CD8-positive, alpha-beta memory T cell (primary cell): ENCODE measurements at regions not wholly inside any gene's neighbourhood (a gene's known extent, or its start where the extent isn't known, plus 50 kb on each side); places are given as distances from the start of the nearest gene placed in this dataset.

Experiments
- CTCF ChIA-PET: fragments of 350-600 bp; sonication (Branson Sonifier 250); formaldehyde crosslinking; loops from one replicate; lab custom pipeline; 2021; ENCODE audit warnings: antibody characterized with exemption; lab: Charles Lee
- POLR2A ChIA-PET: fragments of 350-600 bp; sonication (Branson Sonifier 250); formaldehyde crosslinking; loops from one replicate; lab custom pipeline; 2021; ENCODE audit warnings: antibody characterized with exemption; lab: Charles Lee
- DNase-seq, 5 donors: peaks; one replicate each; pipeline versions ENCODE4 v3.0.0 to v3.0.0-alpha.2; 2020 to 2022; ENCODE audit warnings: mixed read lengths in 1 of 5
- H3K27ac ChIP-seq: one replicate; pipeline ENCODE4 v1.7.0; 2013; ENCODE audit warnings: low read depth, mild to moderate bottlenecking, low read length, moderate library complexity
- H3K27me3 ChIP-seq: 2 replicates; pipeline ENCODE4 v1.7.0; 2013; ENCODE audit warnings: low read length, mild to moderate bottlenecking; ENCODE audit not compliant: insufficient read depth, poor library complexity, severe bottlenecking
- H3K36me3 ChIP-seq: 2 replicates; pipeline ENCODE4 v1.7.0; 2013; ENCODE audit warnings: mild to moderate bottlenecking, low read length, moderate library complexity; ENCODE audit not compliant: insufficient read depth
- H3K4me1 ChIP-seq: 2 replicates; pipeline ENCODE4 v1.7.0; 2013; ENCODE audit warnings: mild to moderate bottlenecking, low read length, moderate library complexity; ENCODE audit not compliant: insufficient read depth
- H3K4me3 ChIP-seq: 2 replicates; pipeline ENCODE4 v1.7.0; 2013; ENCODE audit warnings: mild to moderate bottlenecking, low read length
- H3K9me3 ChIP-seq: 2 replicates; pipeline ENCODE4 v1.7.0; 2013; ENCODE audit warnings: mild to moderate bottlenecking, low read length
- H3K27ac Mint-ChIP-seq, 8 donors: one replicate each; pipeline ENCODE4 v1.8.0; 2020 to 2021; ENCODE audit warnings: mixed read lengths in 8 of 8, mild to moderate bottlenecking in 6 of 8, inconsistent platforms in 3 of 8, moderate library complexity in 3 of 8
- H3K27me3 Mint-ChIP-seq, 2 donors: one replicate each; pipeline ENCODE4 v1.8.0; 2020 to 2021; ENCODE audit warnings: mixed read lengths in 2 of 2, mild to moderate bottlenecking in 1 of 2, moderate library complexity in 1 of 2
- H3K36me3 Mint-ChIP-seq, 3 donors: one replicate each; pipeline ENCODE4 v1.8.0; 2020 to 2021; ENCODE audit warnings: mixed read lengths in 3 of 3, inconsistent platforms in 1 of 3, mild to moderate bottlenecking in 1 of 3
- H3K4me1 Mint-ChIP-seq, 3 donors: one replicate each; pipeline ENCODE4 v1.8.0; 2020 to 2021; ENCODE audit warnings: mixed read lengths in 3 of 3, inconsistent platforms in 1 of 3, mild to moderate bottlenecking in 1 of 3
- H3K4me3 Mint-ChIP-seq, 7 donors: one replicate each; pipeline ENCODE4 v1.8.0; 2020 to 2021; ENCODE audit warnings: mixed read lengths in 7 of 7, mild to moderate bottlenecking in 6 of 7, moderate library complexity in 4 of 7, inconsistent platforms in 2 of 7
- H3K9me3 Mint-ChIP-seq, 5 donors: one replicate each; pipeline ENCODE4 v1.8.0; 2020 to 2022; ENCODE audit warnings: mixed read lengths in 5 of 5, mild to moderate bottlenecking in 3 of 5, moderate library complexity in 2 of 5, inconsistent platforms in 1 of 5

GRCh38 chr20:6421321-6422248 is 298.8 kb upstream of the FERMT1 start:
- no peak for DNase-seq
- Histone ChIP-seq H3K4me3 (no peak overlapping the region), H3K36me3 (no peaks in the 10 kb centered on the region), H3K9me3 (no peaks in the 10 kb centered on the region), H3K4me1 (no peaks in the 10 kb centered on the region), H3K27me3 (no peaks in the 10 kb centered on the region), H3K27ac (no peak overlapping the region)
- H3K27me3 Mint-ChIP-seq, result peaks cover 0 to 2% of the 10 kb centered on the region in 2 donors
- no peaks in the 10 kb centered on the region for H3K4me1 Mint-ChIP-seq
- CTCF ChIA-PET, result no interaction called here
- no peak overlapping the region for H3K27ac Mint-ChIP-seq
- no peaks in the 10 kb centered on the region for H3K36me3 Mint-ChIP-seq
- peaks cover 0 to 10% (median 4%) of the 10 kb centered on the region in 5 donors for H3K9me3 Mint-ChIP-seq
- H3K4me3 Mint-ChIP-seq, result no peak overlapping the region
- POLR2A ChIA-PET, result no interaction called here

DNA sequence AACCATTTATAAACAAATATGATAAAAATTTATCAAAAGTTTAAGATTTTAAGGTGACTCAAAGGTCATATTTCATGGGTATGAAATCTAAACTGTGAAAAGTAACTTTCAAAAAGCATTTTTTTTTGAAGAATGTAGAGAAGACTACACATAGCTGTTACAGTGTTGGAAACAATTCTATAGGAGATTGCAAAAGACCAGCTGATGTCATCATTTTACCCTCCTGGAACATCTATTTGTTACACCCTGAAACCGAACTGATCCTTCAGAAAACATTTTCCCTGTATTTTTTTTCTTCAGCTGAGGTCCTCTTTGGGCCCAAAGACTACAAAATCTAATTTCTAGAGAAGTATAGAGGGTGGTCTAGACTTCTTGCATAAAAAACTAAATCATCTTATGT is 297.5 kb upstream of the FERMT1 start:
- H3K27me3 ChIP-seq, result no peaks in the 10 kb centered on the region
- Mint-ChIP-seq H3K4me1 (no peaks in the 10 kb centered on the region), H3K36me3 (no peaks in the 10 kb centered on the region), H3K27me3 (peaks cover 0 to 2% of the 10 kb centered on the region in 2 donors), H3K4me3 (no peak overlapping the region), H3K27ac (no peak overlapping the region), H3K9me3 (peaks cover 0 to 7% (median 2%) of the 10 kb centered on the region in 5 donors)
- no peaks in the 10 kb centered on the region for H3K4me1 ChIP-seq
- CTCF ChIA-PET, result no interaction called here
- H3K27ac ChIP-seq, result no peak overlapping the region
- H3K4me3 ChIP-seq, result no peak overlapping the region
- no peak for DNase-seq
- H3K36me3 ChIP-seq, result no peaks in the 10 kb centered on the region
- POLR2A ChIA-PET, result no interaction called here
- H3K9me3 ChIP-seq, result no peaks in the 10 kb centered on the region

DNA sequence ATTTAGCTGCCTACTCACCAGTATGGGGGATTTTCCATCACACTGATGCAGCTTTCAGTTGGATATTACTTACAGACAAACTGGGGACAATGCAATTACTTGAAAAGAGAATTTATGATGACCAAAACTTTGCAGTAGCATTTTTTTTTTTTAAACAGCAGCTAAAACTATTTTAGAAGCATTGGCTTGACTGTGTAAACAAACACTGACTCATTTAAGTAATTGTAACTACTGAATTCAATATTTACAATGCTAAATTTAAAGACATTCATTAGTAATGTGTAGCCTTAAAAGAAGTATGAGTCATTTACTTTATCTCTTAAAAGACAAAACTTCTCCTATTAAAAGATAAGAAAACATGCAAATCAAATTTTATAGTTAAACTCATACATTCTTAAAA is 295.9 kb upstream of the FERMT1 start:
- Histone ChIP-seq H3K27ac (no peak overlapping the region), H3K4me3 (no peak overlapping the region), H3K36me3 (no peaks in the 10 kb centered on the region), H3K9me3 (no peaks in the 10 kb centered on the region), H3K4me1 (no peaks in the 10 kb centered on the region), H3K27me3 (no peaks in the 10 kb centered on the region)
- Mint-ChIP-seq H3K27ac (no peak overlapping the region), H3K27me3 (peaks cover 0 to 2% of the 10 kb centered on the region in 2 donors), H3K36me3 (no peaks in the 10 kb centered on the region), H3K9me3 (peaks cover 1 to 7% (median 4%) of the 10 kb centered on the region in 5 donors), H3K4me1 (no peaks in the 10 kb centered on the region), H3K4me3 (no peak overlapping the region)
- no peak for DNase-seq
- CTCF ChIA-PET, result no interaction called here
- POLR2A ChIA-PET, result no interaction called here

DNA sequence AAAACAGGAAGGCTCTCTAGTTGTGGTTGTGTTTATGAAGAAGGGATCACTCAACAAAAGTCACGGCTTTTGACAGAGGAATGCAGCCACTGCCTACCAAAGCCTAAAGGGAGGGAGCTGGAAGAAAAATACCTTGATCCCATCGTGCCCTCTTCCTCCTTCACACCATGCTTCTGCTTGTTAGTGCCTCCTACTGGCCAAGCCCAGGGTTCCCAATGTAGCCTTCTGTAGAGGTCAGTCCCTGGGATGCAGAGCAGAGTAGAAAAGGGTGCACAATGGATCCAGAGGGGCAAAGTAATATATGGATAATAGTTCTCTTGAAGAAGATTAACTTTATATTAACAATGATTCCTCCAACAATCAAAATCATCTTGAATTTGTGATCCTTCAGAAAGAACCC is 293.5 kb upstream of the FERMT1 start:
- Mint-ChIP-seq H3K4me3 (no peak overlapping the region), H3K9me3 (peaks cover 0 to 7% (median 4%) of the 10 kb centered on the region in 5 donors), H3K27me3 (peaks cover 0 to 2% of the 10 kb centered on the region in 2 donors), H3K4me1 (no peaks in the 10 kb centered on the region), H3K27ac (no peak overlapping the region), H3K36me3 (no peaks in the 10 kb centered on the region)
- H3K27me3 ChIP-seq, result no peaks in the 10 kb centered on the region
- no peaks in the 10 kb centered on the region for H3K36me3 ChIP-seq
- DNase-seq, result no peak
- no peak overlapping the region for H3K27ac ChIP-seq
- H3K4me3 ChIP-seq, result no peak overlapping the region
- CTCF ChIA-PET, result no interaction called here
- no peaks in the 10 kb centered on the region for H3K9me3 ChIP-seq
- POLR2A ChIA-PET, result no interaction called here
- H3K4me1 ChIP-seq, result no peaks in the 10 kb centered on the region

GRCh38 chr20:6411651-6412050 is 288.8 kb upstream of the FERMT1 start:
- Mint-ChIP-seq H3K9me3 (peaks cover 0 to 7% (median 2%) of the 10 kb centered on the region in 5 donors), H3K27me3 (no peaks in the 10 kb centered on the region), H3K27ac (no peak overlapping the region), H3K4me1 (no peaks in the 10 kb centered on the region), H3K4me3 (no peak overlapping the region), H3K36me3 (no peaks in the 10 kb centered on the region)
- no peak overlapping the region for H3K4me3 ChIP-seq
- no peak overlapping the region for H3K27ac ChIP-seq
- no peaks in the 10 kb centered on the region for H3K4me1 ChIP-seq
- no peaks in the 10 kb centered on the region for H3K36me3 ChIP-seq
- POLR2A ChIA-PET, result no interaction called here
- CTCF ChIA-PET, result no interaction called here
- no peaks in the 10 kb centered on the region for H3K27me3 ChIP-seq
- DNase-seq, result no peak
- no peaks in the 10 kb centered on the region for H3K9me3 ChIP-seq

- CTCF ChIA-PET, result no interaction called here
- Mint-ChIP-seq H3K4me3 (no peak overlapping the region), H3K4me1 (no peaks in the 10 kb centered on the region), H3K27me3 (no peaks in the 10 kb centered on the region), H3K9me3 (peaks cover 1 to 5% (median 4%) of the 10 kb centered on the region in 5 donors), H3K36me3 (no peaks in the 10 kb centered on the region), H3K27ac (no peak overlapping the region)
- no peaks in the 10 kb centered on the region for H3K36me3 ChIP-seq
- DNase-seq, result no peak
- no peak overlapping the region for H3K4me3 ChIP-seq
- no peaks in the 10 kb centered on the region for H3K27me3 ChIP-seq
- no peak overlapping the region for H3K27ac ChIP-seq
- POLR2A ChIA-PET, result no interaction called here
- no peaks in the 10 kb centered on the region for H3K9me3 ChIP-seq
- no peaks in the 10 kb centered on the region for H3K4me1 ChIP-seq
These were observed 287.9 kb upstream of the FERMT1 start for GRCh38 chr20:6410721-6411120.

- ChIA-PET POLR2A (no interaction called here), CTCF (no interaction called here)
- no peak for DNase-seq
- no peak overlapping the region for H3K4me3 ChIP-seq
- H3K27me3 Mint-ChIP-seq, result no peaks in the 10 kb centered on the region
- no peaks in the 10 kb centered on the region for H3K27me3 ChIP-seq
- no peaks in the 10 kb centered on the region for H3K4me1 ChIP-seq
- no peak overlapping the region for H3K27ac Mint-ChIP-seq
- H3K27ac ChIP-seq, result no peak overlapping the region
- no peaks in the 10 kb centered on the region for H3K4me1 Mint-ChIP-seq
- H3K9me3 ChIP-seq, result no peaks in the 10 kb centered on the region
- no peaks in the 10 kb centered on the region for H3K36me3 ChIP-seq
- no peaks in the 10 kb centered on the region for H3K36me3 Mint-ChIP-seq
- H3K4me3 Mint-ChIP-seq, result no peak overlapping the region
- peaks cover 0 to 8% (median 2%) of the 10 kb centered on the region in 5 donors for H3K9me3 Mint-ChIP-seq
These were observed 284.3 kb upstream of the FERMT1 start for GRCh38 chr20:6407163-6407562.

GRCh38 chr20:6401893-6402557 is 279.2 kb upstream of the FERMT1 start:
- no peak overlapping the region for H3K4me3 ChIP-seq
- H3K4me1 ChIP-seq, result no peaks in the 10 kb centered on the region
- Mint-ChIP-seq H3K27me3 (no peaks in the 10 kb centered on the region), H3K9me3 (peaks cover 0 to 5% (median 3%) of the 10 kb centered on the region in 5 donors), H3K36me3 (no peaks in the 10 kb centered on the region), H3K4me1 (no peaks in the 10 kb centered on the region), H3K27ac (no peak overlapping the region), H3K4me3 (no peak overlapping the region)
- no peak overlapping the region for H3K27ac ChIP-seq
- H3K9me3 ChIP-seq, result no peaks in the 10 kb centered on the region
- no peak for DNase-seq
- no peaks in the 10 kb centered on the region for H3K27me3 ChIP-seq
- CTCF ChIA-PET, result no interaction called here
- H3K36me3 ChIP-seq, result no peaks in the 10 kb centered on the region
- POLR2A ChIA-PET, result no interaction called here
